ENCODE measurements at regions not wholly inside any gene's neighbourhood (a gene's known extent, or its start where the extent isn't known, plus 50 kb on each side); places are given as distances from the start of the nearest gene placed in this dataset.

- no peak overlapping the region for H3K9ac ChIP-seq (ENCODE audit: low read length)
- H3K9me3 ChIP-seq (ENCODE audit: control insufficient read depth, low read length): no peaks in the 10 kb centered on the region
- no peak overlapping the region for H3K4me3 ChIP-seq (ENCODE audit: low read length)
- H3K36me3 ChIP-seq (ENCODE audit: control insufficient read depth, insufficient read depth, low read length): no peaks in the 10 kb centered on the region
- H3K4me1 ChIP-seq (ENCODE audit: control insufficient read depth, insufficient read depth, low read length): no peaks in the 10 kb centered on the region
- H3K27me3 ChIP-seq (ENCODE audit: control insufficient read depth, insufficient read depth, low read length): no peaks in the 10 kb centered on the region
Measured at GRCh38 chr15:95591886-95592285, 738.6 kb upstream of the NR2F2 start.

- Histone ChIP-seq H3K4me1 (ENCODE audit: control insufficient read depth, insufficient read depth, low read length) (no peaks in the 10 kb centered on the region), H3K4me3 (ENCODE audit: low read length) (no peak overlapping the region), H3K9ac (ENCODE audit: low read length) (no peak overlapping the region), H3K27me3 (ENCODE audit: control insufficient read depth, insufficient read depth, low read length) (no peaks in the 10 kb centered on the region), H3K36me3 (ENCODE audit: control insufficient read depth, insufficient read depth, low read length) (no peaks in the 10 kb centered on the region), H3K9me3 (ENCODE audit: control insufficient read depth, low read length) (no peaks in the 10 kb centered on the region)
Measured at GRCh38 chr15:95594496-95594895, 736.0 kb upstream of the NR2F2 start.

- no peaks in the 10 kb centered on the region for H3K36me3 ChIP-seq (ENCODE audit: control insufficient read depth, insufficient read depth, low read length)
- H3K4me3 ChIP-seq (ENCODE audit: low read length): no peak overlapping the region
- no peaks in the 10 kb centered on the region for H3K27me3 ChIP-seq (ENCODE audit: control insufficient read depth, insufficient read depth, low read length)
- H3K4me1 ChIP-seq (ENCODE audit: control insufficient read depth, insufficient read depth, low read length): no peaks in the 10 kb centered on the region
- no peaks in the 10 kb centered on the region for H3K9me3 ChIP-seq (ENCODE audit: control insufficient read depth, low read length)
- H3K9ac ChIP-seq (ENCODE audit: low read length): no peak overlapping the region
Measured at GRCh38 chr15:95595759-95596158, 734.7 kb upstream of the NR2F2 start.

- Histone ChIP-seq H3K4me3 (ENCODE audit: low read length) (no peak overlapping the region), H3K4me1 (ENCODE audit: control insufficient read depth, insufficient read depth, low read length) (no peaks in the 10 kb centered on the region), H3K9ac (ENCODE audit: low read length) (no peak overlapping the region), H3K9me3 (ENCODE audit: control insufficient read depth, low read length) (no peaks in the 10 kb centered on the region), H3K36me3 (ENCODE audit: control insufficient read depth, insufficient read depth, low read length) (no peaks in the 10 kb centered on the region), H3K27me3 (ENCODE audit: control insufficient read depth, insufficient read depth, low read length) (no peaks in the 10 kb centered on the region)
Measured at GRCh38 chr15:95596496-95596895, 734.0 kb upstream of the NR2F2 start.

GRCh38 chr15:95598251-95598855 is 732.1 kb upstream of the NR2F2 start:
- Histone ChIP-seq H3K9ac (ENCODE audit: low read length) (no peak overlapping the region), H3K9me3 (ENCODE audit: control insufficient read depth, low read length) (no peaks in the 10 kb centered on the region), H3K36me3 (ENCODE audit: control insufficient read depth, insufficient read depth, low read length) (no peaks in the 10 kb centered on the region), H3K4me1 (ENCODE audit: control insufficient read depth, insufficient read depth, low read length) (no peaks in the 10 kb centered on the region), H3K27me3 (ENCODE audit: control insufficient read depth, insufficient read depth, low read length) (no peaks in the 10 kb centered on the region), H3K4me3 (ENCODE audit: low read length) (no peak overlapping the region)

GRCh38 chr15:95600367-95600766 is 730.1 kb upstream of the NR2F2 start:
- no peak overlapping the region for H3K9ac ChIP-seq (ENCODE audit: low read length)
- no peak overlapping the region for H3K4me3 ChIP-seq (ENCODE audit: low read length)
- H3K27me3 ChIP-seq (ENCODE audit: control insufficient read depth, insufficient read depth, low read length): no peaks in the 10 kb centered on the region
- no peaks in the 10 kb centered on the region for H3K36me3 ChIP-seq (ENCODE audit: control insufficient read depth, insufficient read depth, low read length)
- no peaks in the 10 kb centered on the region for H3K4me1 ChIP-seq (ENCODE audit: control insufficient read depth, insufficient read depth, low read length)
- H3K9me3 ChIP-seq (ENCODE audit: control insufficient read depth, low read length): no peaks in the 10 kb centered on the region

GRCh38 chr15:95600884-95601283 is 729.6 kb upstream of the NR2F2 start:
- no peaks in the 10 kb centered on the region for H3K9me3 ChIP-seq (ENCODE audit: control insufficient read depth, low read length)
- no peak overlapping the region for H3K4me3 ChIP-seq (ENCODE audit: low read length)
- no peaks in the 10 kb centered on the region for H3K4me1 ChIP-seq (ENCODE audit: control insufficient read depth, insufficient read depth, low read length)
- H3K27me3 ChIP-seq (ENCODE audit: control insufficient read depth, insufficient read depth, low read length): no peaks in the 10 kb centered on the region
- no peak overlapping the region for H3K9ac ChIP-seq (ENCODE audit: low read length)
- H3K36me3 ChIP-seq (ENCODE audit: control insufficient read depth, insufficient read depth, low read length): no peaks in the 10 kb centered on the region

GRCh38 chr15:95601525-95601924 is 729.0 kb upstream of the NR2F2 start:
- Histone ChIP-seq H3K9me3 (ENCODE audit: control insufficient read depth, low read length) (no peaks in the 10 kb centered on the region), H3K36me3 (ENCODE audit: control insufficient read depth, insufficient read depth, low read length) (no peaks in the 10 kb centered on the region), H3K4me3 (ENCODE audit: low read length) (no peak overlapping the region), H3K4me1 (ENCODE audit: control insufficient read depth, insufficient read depth, low read length) (no peaks in the 10 kb centered on the region), H3K9ac (ENCODE audit: low read length) (no peak overlapping the region), H3K27me3 (ENCODE audit: control insufficient read depth, insufficient read depth, low read length) (no peaks in the 10 kb centered on the region)

- H3K27me3 ChIP-seq (ENCODE audit: control insufficient read depth, insufficient read depth, low read length): no peaks in the 10 kb centered on the region
- no peak overlapping the region for H3K4me3 ChIP-seq (ENCODE audit: low read length)
- no peak overlapping the region for H3K9ac ChIP-seq (ENCODE audit: low read length)
- H3K9me3 ChIP-seq (ENCODE audit: control insufficient read depth, low read length): no peaks in the 10 kb centered on the region
- H3K4me1 ChIP-seq (ENCODE audit: control insufficient read depth, insufficient read depth, low read length): no peaks in the 10 kb centered on the region
- H3K36me3 ChIP-seq (ENCODE audit: control insufficient read depth, insufficient read depth, low read length): no peaks in the 10 kb centered on the region
Measured at GRCh38 chr15:95603802-95604201, 726.7 kb upstream of the NR2F2 start.

GRCh38 chr15:95604634-95605036 is 725.9 kb upstream of the NR2F2 start:
- H3K4me1 ChIP-seq (ENCODE audit: control insufficient read depth, insufficient read depth, low read length): no peaks in the 10 kb centered on the region
- H3K9ac ChIP-seq (ENCODE audit: low read length): no peak overlapping the region
- H3K27me3 ChIP-seq (ENCODE audit: control insufficient read depth, insufficient read depth, low read length): no peaks in the 10 kb centered on the region
- no peaks in the 10 kb centered on the region for H3K9me3 ChIP-seq (ENCODE audit: control insufficient read depth, low read length)
- no peaks in the 10 kb centered on the region for H3K36me3 ChIP-seq (ENCODE audit: control insufficient read depth, insufficient read depth, low read length)
- H3K4me3 ChIP-seq (ENCODE audit: low read length): no peak overlapping the region

- Histone ChIP-seq H3K4me3 (ENCODE audit: low read length) (no peak overlapping the region), H3K27me3 (ENCODE audit: control insufficient read depth, insufficient read depth, low read length) (no peaks in the 10 kb centered on the region), H3K9me3 (ENCODE audit: control insufficient read depth, low read length) (no peaks in the 10 kb centered on the region), H3K9ac (ENCODE audit: low read length) (no peak overlapping the region), H3K4me1 (ENCODE audit: control insufficient read depth, insufficient read depth, low read length) (no peaks in the 10 kb centered on the region), H3K36me3 (ENCODE audit: control insufficient read depth, insufficient read depth, low read length) (no peaks in the 10 kb centered on the region)
Measured at GRCh38 chr15:95605098-95605497, 725.4 kb upstream of the NR2F2 start.

GRCh38 chr15:95606551-95606950 is 723.9 kb upstream of the NR2F2 start:
- no peaks in the 10 kb centered on the region for H3K27me3 ChIP-seq (ENCODE audit: control insufficient read depth, insufficient read depth, low read length)
- no peaks in the 10 kb centered on the region for H3K36me3 ChIP-seq (ENCODE audit: control insufficient read depth, insufficient read depth, low read length)
- H3K4me1 ChIP-seq (ENCODE audit: control insufficient read depth, insufficient read depth, low read length): no peaks in the 10 kb centered on the region
- H3K9me3 ChIP-seq (ENCODE audit: control insufficient read depth, low read length): no peaks in the 10 kb centered on the region
- H3K4me3 ChIP-seq (ENCODE audit: low read length): no peak overlapping the region
- H3K9ac ChIP-seq (ENCODE audit: low read length): no peak overlapping the region

- H3K36me3 ChIP-seq (ENCODE audit: control insufficient read depth, insufficient read depth, low read length): no peaks in the 10 kb centered on the region
- H3K9ac ChIP-seq (ENCODE audit: low read length): no peak overlapping the region
- no peaks in the 10 kb centered on the region for H3K27me3 ChIP-seq (ENCODE audit: control insufficient read depth, insufficient read depth, low read length)
Measured at GRCh38 chr15:95608371-95608770, 722.1 kb upstream of the NR2F2 start.

More at GRCh38 chr15:95608371-95608770, 722.1 kb upstream of the NR2F2 start:
- Histone ChIP-seq H3K4me1 (ENCODE audit: control insufficient read depth, insufficient read depth, low read length) (no peaks in the 10 kb centered on the region), H3K9me3 (ENCODE audit: control insufficient read depth, low read length) (no peaks in the 10 kb centered on the region), H3K4me3 (ENCODE audit: low read length) (no peak overlapping the region)

All from mucosa of stomach (tissue), 1 donor.